IPS DF 6.9 (cell line): ENCODE measurements at regions not wholly inside any gene's neighbourhood (a gene's known extent, or its start where the extent isn't known, plus 50 kb on each side); places are given as distances from the start of the nearest gene placed in this dataset.

Experiments
- DNase-seq: peaks from one replicate; pipeline ENCODE4 v3.0.0-alpha.2; 2013; ENCODE audit warnings: low read depth, low spot score
- H3K27ac ChIP-seq: one replicate; pipeline ENCODE4 v1.5.1; 2013; ENCODE audit warnings: low read length, control low read depth
- H3K27me3 ChIP-seq: 2 replicates; pipeline ENCODE4 v1.6.1; 2013; ENCODE audit warnings: mild to moderate bottlenecking, low read length; ENCODE audit not compliant: control insufficient read depth, insufficient read depth
- H3K36me3 ChIP-seq: 2 replicates; pipeline ENCODE4 v1.6.1; 2013; ENCODE audit warnings: low read length; ENCODE audit not compliant: control insufficient read depth, insufficient read depth
- H3K4me1 ChIP-seq: 2 replicates; pipeline ENCODE4 v1.6.1; 2013; ENCODE audit warnings: low read length; ENCODE audit not compliant: control insufficient read depth, insufficient read depth
- H3K4me3 ChIP-seq: 2 replicates; pipeline ENCODE4 v1.5.1; 2013; ENCODE audit warnings: mild to moderate bottlenecking, low read length
- H3K9me3 ChIP-seq: 2 replicates; pipeline ENCODE4 v1.6.1; 2013; ENCODE audit warnings: low read length, inconsistent platforms; ENCODE audit not compliant: control insufficient read depth, insufficient read depth
- WGBS: extraction: QIAGEN DNeasy Blood & Tissue Kit; methylation state at CpG from one replicate; pipeline ENCODE4 v1.1.7; 2013; ENCODE audit warnings: mixed read lengths, missing lambda C conversion rate; ENCODE audit not compliant: insufficient read length, insufficient coverage; 5-methylcytosine and 5-hydroxymethylcytosine counted together

DNA sequence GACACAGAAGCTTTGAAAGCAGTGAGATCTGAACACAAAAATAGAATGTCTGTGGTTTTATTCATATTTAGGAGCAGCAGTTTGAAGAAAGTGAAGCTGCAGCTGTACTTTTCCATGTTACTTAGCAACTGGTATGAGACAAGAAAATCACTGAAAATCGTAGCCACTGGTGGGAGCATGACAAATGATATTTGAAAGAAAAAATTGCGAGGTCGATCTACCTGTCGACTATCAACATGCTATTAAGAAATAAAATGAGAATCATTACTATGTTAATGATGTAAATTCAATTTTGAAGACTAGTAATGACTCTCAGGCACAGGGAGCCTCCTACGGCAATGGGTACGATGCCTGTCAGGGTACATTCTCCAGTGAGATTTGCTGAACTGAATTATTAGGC, 436.4 kb downstream of the SLITRK5 start:
- H3K9me3 ChIP-seq = no peaks in the 10 kb centered on the region
- no CpG with 5 or more reads among the region's 6 CpGs for WGBS
- no peaks in the 10 kb centered on the region for H3K36me3 ChIP-seq
- DNase-seq = no peak
- H3K4me3 ChIP-seq = no peak overlapping the region
- no peaks in the 10 kb centered on the region for H3K4me1 ChIP-seq
- no peaks in the 10 kb centered on the region for H3K27me3 ChIP-seq
- H3K27ac ChIP-seq = no peak overlapping the region

DNA sequence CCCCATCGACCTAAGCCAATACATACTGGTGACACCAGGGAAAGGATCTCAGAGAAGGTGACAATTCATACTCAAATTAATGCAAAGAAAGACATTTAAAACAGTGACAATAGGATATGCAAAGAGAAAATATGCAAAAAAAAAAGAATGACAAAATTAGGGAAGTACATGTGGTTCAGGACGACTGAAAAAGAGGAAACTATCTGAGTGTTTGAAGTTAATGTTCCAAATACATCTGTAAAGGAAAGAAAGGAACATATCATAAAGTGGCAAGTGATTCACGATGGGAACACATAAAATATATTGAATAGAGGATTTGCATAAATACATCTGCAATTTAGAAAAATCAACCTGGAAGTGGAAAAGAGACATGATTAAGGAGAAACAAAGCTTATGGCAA, 441.4 kb downstream of the SLITRK5 start:
- Histone ChIP-seq H3K4me1 (no peaks in the 10 kb centered on the region), H3K9me3 (no peaks in the 10 kb centered on the region), H3K36me3 (no peaks in the 10 kb centered on the region), H3K4me3 (no peak overlapping the region), H3K27me3 (no peaks in the 10 kb centered on the region), H3K27ac (no peak overlapping the region)
- no CpG with 5 or more reads among the region's 3 CpGs for WGBS
- no peak for DNase-seq

DNA sequence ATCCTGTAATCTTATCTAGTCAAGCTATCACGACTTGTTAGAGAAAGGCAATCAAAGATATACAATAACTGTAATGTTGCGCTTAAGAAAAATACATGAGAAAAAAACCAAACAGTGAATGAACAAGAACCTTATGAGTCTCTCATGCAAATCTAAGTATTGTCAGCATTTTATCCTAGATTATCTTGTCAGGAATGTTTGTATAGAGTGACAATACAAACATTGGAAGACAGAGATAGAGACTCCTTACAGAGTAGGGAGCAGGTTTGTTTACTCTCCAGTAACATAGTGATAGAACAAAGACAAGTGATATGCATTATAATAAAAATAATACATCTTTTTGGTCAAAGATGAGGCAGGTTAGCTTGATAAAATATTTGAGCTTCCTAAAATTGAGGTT, 444.8 kb downstream of the SLITRK5 start:
- no peaks in the 10 kb centered on the region for H3K4me1 ChIP-seq
- no peaks in the 10 kb centered on the region for H3K9me3 ChIP-seq
- H3K36me3 ChIP-seq = no peaks in the 10 kb centered on the region
- no peaks in the 10 kb centered on the region for H3K27me3 ChIP-seq
- WGBS = no CpG with 5 or more reads among the region's 2 CpGs
- H3K27ac ChIP-seq = no peak overlapping the region
- DNase-seq = no peak
- H3K4me3 ChIP-seq = no peak overlapping the region

DNA sequence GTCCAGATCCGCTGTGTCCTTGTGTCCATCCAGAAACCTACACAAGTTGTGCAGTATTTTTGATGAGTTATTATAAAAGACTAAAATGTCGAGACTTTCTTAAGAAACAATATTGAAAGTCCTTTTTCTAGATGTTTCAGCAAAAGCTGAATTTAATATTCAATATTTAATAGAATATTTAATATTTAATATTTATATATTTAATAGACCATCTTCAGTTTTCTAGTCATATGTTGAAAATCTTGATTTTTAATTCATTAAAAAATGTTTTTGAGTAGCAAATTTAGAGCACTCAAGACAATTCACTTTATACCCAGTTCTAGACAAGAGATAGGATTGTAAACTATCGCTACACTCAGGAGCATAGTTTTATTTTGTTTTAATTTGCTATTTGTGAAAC, 447.8 kb downstream of the SLITRK5 start:
- Histone ChIP-seq H3K27ac (no peak overlapping the region), H3K4me1 (no peaks in the 10 kb centered on the region), H3K4me3 (no peak overlapping the region), H3K9me3 (no peaks in the 10 kb centered on the region), H3K36me3 (no peaks in the 10 kb centered on the region), H3K27me3 (no peaks in the 10 kb centered on the region)
- DNase-seq = no peak
- WGBS = no CpG with 5 or more reads among the region's 3 CpGs

DNA sequence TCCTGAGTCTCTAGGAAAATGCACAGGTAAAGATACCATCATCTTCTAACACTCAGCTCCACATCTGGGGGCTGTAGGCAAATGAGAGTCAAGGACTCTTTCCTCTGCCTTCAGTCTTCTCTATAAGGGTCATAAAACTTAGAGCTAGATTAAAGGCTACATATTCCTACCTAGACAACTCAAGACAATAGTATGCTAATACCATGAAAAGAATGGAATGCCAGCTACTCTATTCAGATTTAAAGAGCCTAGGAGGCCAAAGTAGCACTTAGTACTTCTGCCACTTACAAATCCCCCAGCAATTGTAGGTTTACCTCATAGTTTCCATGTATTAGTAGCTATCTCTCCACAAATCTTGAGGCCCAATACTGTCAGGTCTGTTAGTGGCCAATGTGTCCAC, 453.0 kb downstream of the SLITRK5 start:
- H3K9me3 ChIP-seq = no peaks in the 10 kb centered on the region
- H3K4me1 ChIP-seq = no peaks in the 10 kb centered on the region
- no peaks in the 10 kb centered on the region for H3K36me3 ChIP-seq
- no peak overlapping the region for H3K27ac ChIP-seq
- no peak overlapping the region for H3K4me3 ChIP-seq
- H3K27me3 ChIP-seq = no peaks in the 10 kb centered on the region
- no peak for DNase-seq

DNA sequence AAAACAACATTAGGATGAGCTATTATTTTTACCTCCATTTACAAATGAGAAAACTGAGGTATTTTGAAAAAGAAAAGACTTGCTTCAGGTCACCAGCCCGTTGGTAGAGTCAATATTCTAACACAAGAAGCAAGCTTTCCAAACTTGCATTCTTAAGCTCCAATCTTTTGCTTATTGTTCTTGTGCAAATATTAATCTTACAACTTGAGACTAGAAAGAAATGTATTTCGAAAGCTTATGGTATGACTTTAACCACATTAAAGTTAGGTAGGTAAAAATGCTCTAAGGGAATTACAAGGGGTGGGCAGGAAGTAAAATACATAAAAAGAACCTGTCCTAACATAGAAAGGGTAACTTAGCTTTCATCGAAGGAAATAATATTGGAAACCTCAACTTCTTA, 453.9 kb downstream of the SLITRK5 start:
- H3K9me3 ChIP-seq = no peaks in the 10 kb centered on the region
- H3K4me3 ChIP-seq = no peak overlapping the region
- no peak overlapping the region for H3K27ac ChIP-seq
- no peaks in the 10 kb centered on the region for H3K4me1 ChIP-seq
- WGBS = no CpG with 5 or more reads among the region's 3 CpGs
- no peak for DNase-seq
- H3K36me3 ChIP-seq = no peaks in the 10 kb centered on the region
- no peaks in the 10 kb centered on the region for H3K27me3 ChIP-seq

DNA sequence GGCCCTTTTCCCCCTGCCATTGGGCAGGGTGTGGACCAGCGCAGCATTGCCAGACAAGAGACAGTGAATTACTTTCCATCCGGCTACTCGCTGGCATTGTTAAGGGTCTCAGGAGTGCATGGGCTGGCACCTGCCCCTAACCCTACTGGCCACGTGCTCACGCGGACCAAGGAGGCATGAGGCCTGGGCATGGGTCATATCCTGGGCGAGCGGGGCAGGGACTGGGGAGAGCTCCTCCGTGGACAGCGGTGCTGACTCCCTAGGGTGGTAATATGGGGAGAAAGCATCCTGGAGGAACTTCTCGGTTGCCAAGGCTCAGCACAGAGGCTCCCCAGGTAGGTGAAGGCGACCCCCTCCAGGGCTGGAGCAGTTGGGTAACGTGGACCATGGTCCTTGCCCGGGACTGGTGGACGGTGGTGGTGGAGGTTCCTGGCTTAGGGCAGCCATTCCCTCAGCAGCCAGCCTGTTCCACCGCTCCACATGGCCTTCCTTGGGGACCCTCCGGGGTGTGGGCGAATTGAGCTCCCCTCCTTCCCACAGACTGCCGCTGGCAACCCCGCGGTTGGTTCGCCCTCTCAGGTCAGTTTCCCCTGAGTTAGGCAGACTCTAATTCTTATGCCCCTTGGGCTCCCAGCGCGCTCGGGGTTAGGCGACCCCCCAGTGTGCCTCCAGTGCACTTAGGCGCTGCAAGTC, 465.1 kb downstream of the SLITRK5 start:
- no CpG with 5 or more reads among the region's 27 CpGs for WGBS
- Histone ChIP-seq H3K9me3 (no peaks in the 10 kb centered on the region), H3K4me3 (no peak overlapping the region), H3K36me3 (no peaks in the 10 kb centered on the region), H3K4me1 (no peaks in the 10 kb centered on the region), H3K27me3 (no peaks in the 10 kb centered on the region), H3K27ac (no peak overlapping the region)
- no peak for DNase-seq

DNA sequence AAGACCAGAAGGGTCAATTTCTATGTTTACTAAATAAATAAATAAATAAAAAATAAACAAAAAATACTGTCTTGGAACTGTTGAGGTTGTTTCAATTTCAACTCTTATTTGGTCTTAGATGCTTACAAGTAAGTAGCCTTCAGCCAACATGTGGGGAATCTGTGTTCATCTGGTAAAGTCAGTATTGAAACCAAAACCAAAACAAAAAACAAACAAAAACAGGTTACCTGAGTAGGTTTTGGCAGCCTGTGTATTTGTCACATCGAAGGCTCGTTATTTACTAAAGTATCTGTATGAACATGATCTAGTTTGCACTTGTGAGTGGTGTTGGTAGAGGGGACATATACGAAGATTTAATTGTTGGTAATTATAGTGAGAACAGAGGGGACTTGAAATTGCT, 471.5 kb downstream of the SLITRK5 start:
- no peak for DNase-seq
- no peak overlapping the region for H3K27ac ChIP-seq
- WGBS = 100% methylated on average over 1 of the region's 3 CpGs

DNA sequence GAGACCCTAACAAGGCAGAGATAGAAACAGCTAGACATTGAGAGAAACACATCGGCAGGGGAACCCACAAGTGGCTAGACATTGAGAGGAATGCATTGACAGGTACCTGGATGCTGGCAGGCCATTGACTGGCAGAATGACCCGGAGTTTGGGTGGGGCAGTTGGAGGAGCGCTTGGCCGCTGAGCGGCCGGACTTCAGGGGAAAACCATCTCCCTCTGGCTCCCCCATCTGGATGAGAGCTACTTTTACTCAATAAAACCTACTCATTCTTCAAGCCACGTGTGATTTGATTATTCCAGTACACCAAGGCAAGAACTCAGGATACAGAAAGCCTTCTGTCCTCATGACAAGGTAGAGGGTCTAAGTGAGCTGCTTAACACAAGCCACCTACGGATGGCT, 473.4 kb downstream of the SLITRK5 start:
- DNase-seq = peak; percentile 5
- no peaks in the 10 kb centered on the region for H3K36me3 ChIP-seq
- H3K4me1 ChIP-seq = no peaks in the 10 kb centered on the region
- no CpG with 5 or more reads among the region's 8 CpGs for WGBS
- H3K27ac ChIP-seq = no peak overlapping the region
- no peak overlapping the region for H3K4me3 ChIP-seq
- no peaks in the 10 kb centered on the region for H3K27me3 ChIP-seq
- no peaks in the 10 kb centered on the region for H3K9me3 ChIP-seq

More for the DNA sequence above, 471.5 kb downstream of the SLITRK5 start:
- no peak overlapping the region for H3K4me3 ChIP-seq
- H3K4me1 ChIP-seq = no peaks in the 10 kb centered on the region
- H3K9me3 ChIP-seq = no peaks in the 10 kb centered on the region
- H3K36me3 ChIP-seq = no peaks in the 10 kb centered on the region
- no peaks in the 10 kb centered on the region for H3K27me3 ChIP-seq

DNA sequence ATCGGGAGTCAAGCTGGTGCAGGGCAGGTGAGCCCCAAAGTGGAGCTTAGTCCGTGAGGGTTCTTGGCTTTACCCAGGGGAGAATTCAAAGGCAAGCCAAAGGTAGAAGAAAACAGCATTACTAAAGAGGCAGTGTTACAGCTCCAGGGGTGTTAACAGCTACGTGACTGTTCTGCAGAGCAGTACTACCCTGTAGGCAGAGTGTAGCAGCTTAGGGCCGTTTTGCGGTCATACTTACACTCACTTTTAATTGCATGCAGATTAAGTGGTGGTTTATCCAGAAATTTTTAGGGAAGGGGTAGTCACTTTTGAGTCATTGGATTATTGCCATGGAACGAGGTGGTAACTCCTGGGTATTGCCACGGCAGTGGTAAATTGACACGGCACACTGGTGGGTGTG, 482.2 kb downstream of the SLITRK5 start:
- H3K4me3 ChIP-seq = no peak overlapping the region
- no peaks in the 10 kb centered on the region for H3K9me3 ChIP-seq
- no CpG with 5 or more reads among the region's 8 CpGs for WGBS
- H3K27ac ChIP-seq = no peak overlapping the region
- DNase-seq = no peak
- H3K36me3 ChIP-seq = no peaks in the 10 kb centered on the region
- no peaks in the 10 kb centered on the region for H3K27me3 ChIP-seq
- H3K4me1 ChIP-seq = no peaks in the 10 kb centered on the region

DNA sequence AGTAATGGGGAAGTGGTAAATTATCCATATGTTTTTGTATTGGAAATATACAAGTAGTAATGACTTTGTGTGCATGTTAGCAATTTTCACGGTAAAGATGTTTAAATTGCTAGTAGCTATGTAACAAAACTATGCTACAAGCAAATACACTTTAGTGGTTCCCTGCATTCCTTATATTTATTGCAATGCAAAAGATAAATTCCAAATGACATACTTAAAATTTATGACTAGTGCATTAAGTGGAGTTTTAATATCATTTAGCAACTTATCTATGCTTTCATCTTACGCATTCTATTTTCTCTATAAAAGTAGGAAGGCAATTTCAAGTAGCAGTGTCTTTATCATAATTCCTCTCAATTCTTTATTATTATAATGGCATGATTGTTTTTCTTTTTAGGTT, 482.8 kb downstream of the SLITRK5 start:
- no peak overlapping the region for H3K4me3 ChIP-seq
- no peaks in the 10 kb centered on the region for H3K36me3 ChIP-seq
- no peaks in the 10 kb centered on the region for H3K27me3 ChIP-seq
- DNase-seq = no peak
- H3K27ac ChIP-seq = no peak overlapping the region
- no peaks in the 10 kb centered on the region for H3K4me1 ChIP-seq
- no peaks in the 10 kb centered on the region for H3K9me3 ChIP-seq
- no CpG with 5 or more reads among the region's 2 CpGs for WGBS
